NCI-H510A treated with DMSO at 0.1 percent for 48 hours (cell line): ENCODE measurements at regions not wholly inside any gene's neighbourhood (a gene's known extent, or its start where the extent isn't known, plus 50 kb on each side); places are given as distances from the start of the nearest gene placed in this dataset.
"Not testable (repeated sequence)": the region's sequence is repeated elsewhere in the genome, so short reads cannot be mapped to it uniquely, and the experiment has no call there.

Source experiments
- DNase-seq: peaks from one replicate; lab custom pipeline; 2025; lab: John Stamatoyannopoulos, UW

DNA sequence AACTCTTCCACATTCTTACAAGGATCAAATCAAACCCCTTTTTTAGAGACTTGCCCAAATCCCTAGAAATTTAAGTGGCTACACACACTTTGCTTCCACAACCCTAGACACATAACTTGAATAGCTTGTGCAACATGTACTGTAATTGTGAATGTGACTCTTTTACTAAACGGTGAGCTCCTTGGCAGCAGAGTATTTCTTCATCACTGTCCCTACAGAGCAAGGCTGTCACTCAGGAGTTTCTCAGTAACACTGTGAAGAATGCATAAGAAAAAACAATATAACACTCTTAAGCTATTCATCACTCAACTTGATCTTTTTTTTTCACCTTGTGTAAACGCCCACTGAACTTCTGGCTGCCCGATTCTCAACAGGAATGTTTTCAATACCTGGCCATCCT is 53.8 kb upstream of the ADAMTS18 start:
- no peak for DNase-seq

DNA sequence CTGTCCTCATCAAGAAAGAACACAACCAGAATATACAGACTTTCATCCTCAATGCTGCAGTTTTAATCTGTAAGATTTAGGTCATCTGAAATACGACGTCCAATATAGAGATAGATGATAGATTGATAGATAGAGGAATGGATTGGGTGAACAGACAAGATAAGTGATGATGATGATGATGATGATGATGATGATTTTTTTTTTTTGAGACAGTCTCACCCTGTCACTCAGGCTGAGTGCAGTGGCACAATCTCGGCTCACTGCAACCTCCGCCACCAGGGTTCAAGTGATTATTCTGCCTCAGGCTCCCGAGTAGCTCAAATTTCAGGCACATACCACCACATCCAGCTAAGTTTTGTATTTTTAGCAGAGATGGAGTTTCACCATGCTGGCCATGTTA is 56.3 kb upstream of the ADAMTS18 start:
- no peak for DNase-seq

DNA sequence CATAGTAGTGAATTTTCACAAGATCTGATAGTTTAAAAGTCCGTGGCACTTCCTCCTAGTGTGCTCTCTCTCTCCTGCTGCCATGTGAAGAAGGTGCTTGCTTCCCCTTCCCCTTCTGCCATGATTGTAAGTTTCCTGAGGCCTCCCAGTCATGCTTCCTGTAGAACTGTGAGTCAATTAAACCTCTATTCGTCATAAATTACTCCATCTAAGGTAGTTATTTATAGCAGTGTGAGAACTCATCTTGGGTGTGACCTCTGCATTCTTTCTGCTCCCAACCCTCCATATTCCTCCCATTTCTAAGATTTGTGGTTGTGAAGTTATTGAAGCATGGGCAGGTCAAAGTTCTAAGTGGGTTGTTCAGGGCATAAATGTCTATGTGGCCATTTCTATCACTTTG is 62.1 kb upstream of the ADAMTS18 start:
- no peak for DNase-seq

DNA sequence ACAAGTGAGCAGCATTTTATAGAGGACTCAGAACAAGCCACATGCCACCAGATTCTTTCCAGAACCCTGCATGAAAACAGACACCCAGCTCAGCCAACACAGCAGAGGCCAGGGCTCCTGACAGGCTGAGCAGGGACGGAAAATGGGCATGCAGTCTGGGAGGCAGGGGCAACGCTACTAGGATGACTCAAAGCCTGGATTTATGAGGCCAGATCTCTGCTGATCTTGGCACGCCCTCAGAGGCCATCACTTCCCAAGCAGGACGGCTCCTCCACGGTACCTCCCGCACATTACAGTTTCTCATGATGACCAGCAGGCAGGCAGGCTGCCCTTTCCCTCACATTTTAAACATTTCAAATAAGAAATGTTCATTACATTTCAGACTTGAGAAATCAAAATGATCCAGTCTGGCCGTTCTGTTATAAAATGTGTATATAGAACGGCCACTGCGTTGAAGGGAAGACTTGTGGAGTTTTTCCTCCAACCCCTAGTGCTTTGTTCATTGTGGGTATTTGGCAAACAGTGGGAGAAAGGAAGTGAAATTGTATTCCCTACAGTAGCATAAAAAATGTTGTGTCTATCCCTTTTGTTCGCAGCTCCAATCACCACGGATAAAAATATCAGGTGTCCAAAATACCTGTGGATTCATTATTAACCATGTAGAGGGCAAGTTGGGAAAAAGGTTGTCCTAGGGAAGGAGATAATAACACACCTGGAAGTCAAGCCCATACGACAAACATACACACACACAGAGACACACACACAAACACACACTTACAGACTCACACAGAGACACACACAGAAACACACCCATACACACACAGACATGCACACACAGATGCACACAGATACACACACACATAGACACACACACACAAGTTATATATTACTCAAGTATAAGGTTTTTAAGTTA is 64.8 kb upstream of the ADAMTS18 start:
- no peak for DNase-seq

DNA sequence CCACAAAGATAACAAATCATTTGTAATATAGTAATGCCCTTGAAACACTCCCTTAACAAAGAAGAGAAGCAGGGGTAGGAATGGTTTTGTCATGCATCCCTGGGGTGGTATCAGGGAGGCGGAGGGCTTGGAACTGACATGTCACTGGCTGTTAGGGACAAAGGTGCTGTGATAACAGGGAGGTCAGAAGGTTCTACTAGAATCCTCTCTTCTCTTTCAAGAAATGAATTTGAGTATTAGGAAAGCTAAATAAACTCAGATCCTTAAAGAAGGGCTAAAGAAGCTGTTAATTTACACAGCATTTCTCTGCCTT is 65.4 kb upstream of the ADAMTS18 start:
- no peak for DNase-seq

GRCh38 chr16:77500934-77501664 is 66.3 kb upstream of the ADAMTS18 start:
- DNase-seq, result no peak

DNA sequence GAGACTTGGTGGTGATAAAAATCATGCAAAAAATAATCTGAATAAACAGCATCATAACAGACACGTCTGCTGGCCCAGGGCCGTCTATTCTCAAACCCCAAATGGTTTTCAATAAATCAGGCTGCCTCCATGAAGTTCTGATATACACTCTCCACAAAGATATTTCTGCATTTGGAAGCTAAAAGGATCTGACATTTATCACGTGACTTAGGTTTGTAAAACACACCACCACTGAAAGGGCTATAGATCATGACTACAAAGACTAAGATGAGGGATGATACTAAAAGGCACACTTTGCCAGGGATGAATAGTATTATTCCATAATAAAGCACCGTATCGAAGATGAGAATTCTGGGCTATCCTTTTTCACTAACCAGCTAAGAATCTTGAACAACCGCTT is 67.6 kb upstream of the ADAMTS18 start:
- DNase-seq, result no peak

- DNase-seq, result not testable (repeated sequence)
These were observed 71.7 kb upstream of the ADAMTS18 start for GRCh38 chr16:77506492-77506891.

DNA sequence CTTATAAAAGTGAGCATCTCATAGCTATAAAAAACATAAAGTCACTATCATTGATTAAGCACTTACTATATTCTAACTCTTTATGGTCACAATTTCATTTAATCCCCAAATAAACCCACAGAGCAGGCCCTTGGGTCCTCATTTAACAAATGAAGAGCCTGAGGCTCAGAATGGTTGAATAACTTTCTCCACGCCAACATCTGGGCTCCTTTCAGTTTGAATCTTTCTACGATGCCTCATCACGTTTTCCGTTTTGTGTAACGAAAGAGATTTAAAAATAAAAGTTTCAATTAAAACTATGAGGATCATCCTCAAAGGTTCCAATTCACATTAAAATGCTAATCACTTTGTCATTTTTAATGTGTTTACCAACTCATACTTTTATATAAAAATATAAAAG is 74.2 kb upstream of the ADAMTS18 start:
- DNase-seq, result no peak

- DNase-seq, result no peak
These were observed 75.0 kb upstream of the ADAMTS18 start for GRCh38 chr16:77509796-77510195.

DNA sequence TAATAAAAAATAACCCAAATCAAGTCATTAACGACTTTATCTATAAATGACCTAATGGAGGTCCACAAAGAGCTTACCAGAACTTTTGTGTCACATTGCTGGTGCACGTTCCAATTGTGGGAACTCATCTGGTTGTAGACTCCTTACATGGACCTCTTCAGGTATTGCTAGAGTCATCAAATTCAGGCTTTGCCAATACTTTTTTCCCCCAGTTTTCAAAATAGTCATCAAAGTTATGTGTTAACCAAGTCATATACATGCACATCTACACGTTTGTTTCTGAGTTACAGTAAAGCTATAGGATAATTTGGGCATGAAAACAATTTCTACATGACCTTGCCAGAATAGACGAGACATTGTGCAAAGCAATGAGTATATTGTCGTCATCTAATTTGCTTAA is 76.2 kb upstream of the ADAMTS18 start:
- no peak for DNase-seq

- DNase-seq, result no peak
These were observed 79.8 kb upstream of the ADAMTS18 start for GRCh38 chr16:77514500-77515220.

DNA sequence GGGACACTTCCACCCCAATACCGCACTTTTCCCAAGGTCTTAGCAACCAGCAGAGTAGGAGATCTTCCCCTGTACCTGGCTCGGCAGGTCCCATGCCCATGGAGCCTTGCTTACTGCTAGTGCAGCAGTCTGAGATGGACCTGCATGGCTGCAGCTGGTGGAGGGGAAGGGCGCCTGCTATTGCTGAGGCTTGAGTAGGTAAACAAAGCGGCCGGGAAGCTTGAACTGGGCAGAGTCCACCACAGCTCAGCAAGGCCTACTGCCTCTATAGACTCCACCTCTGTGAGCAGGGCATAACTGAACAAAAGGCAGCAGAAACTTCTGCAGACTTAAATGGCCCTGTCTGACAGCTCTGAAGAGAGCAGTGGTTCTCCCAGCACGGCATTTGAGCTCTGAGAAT is 90.4 kb upstream of the ADAMTS18 start:
- not testable (repeated sequence) for DNase-seq

GRCh38 chr16:77531752-77532151 is 96.9 kb upstream of the ADAMTS18 start:
- DNase-seq, result no peak

DNA sequence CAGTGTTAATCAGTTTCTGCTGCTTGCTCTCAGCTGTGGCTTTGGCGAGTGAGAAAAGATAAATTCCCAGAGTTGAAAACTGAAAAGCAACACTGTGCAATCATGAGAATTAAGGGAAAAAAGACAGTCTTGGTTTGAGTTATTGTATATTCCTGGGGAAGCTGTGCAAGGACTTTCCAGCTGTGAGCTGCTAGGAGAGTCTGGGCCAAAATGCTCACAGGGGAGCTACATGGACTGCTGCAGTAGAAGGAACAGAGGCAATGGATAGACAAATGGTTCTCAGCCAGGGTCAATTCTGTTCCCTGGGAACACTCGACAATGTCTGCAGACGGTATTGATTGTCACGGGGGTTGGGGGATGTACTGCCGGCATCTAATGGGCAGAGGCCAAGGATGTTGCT is 102.0 kb upstream of the ADAMTS18 start:
- no peak for DNase-seq

DNA sequence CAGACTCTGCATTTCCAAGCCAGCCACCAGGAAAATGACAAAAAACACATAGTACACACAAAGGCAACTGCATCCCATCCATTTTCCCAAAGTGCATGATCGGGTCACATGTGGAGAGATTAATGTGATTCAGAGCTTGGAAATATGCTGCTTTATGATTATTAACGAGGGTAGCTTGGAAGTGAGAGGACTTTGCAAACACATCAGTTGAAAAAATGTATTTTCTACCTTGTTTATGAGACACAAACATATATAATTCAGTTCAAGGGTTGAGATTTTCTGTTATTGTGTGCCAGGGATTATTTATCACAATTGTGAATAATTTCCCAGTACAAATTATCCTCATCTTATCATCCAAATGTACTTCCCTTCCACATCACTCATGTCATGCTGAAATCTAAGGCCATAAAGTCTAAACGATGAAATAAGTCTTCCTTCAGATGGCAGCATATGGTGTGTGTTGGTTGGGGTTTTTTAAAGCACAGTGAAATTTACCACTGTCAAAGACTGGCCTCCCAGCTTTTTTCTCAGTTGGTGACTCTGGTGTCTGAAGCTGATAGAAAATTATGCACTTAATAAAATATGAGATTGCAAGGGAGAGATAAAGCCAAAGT is 104.7 kb upstream of the ADAMTS18 start:
- no peak for DNase-seq

DNA sequence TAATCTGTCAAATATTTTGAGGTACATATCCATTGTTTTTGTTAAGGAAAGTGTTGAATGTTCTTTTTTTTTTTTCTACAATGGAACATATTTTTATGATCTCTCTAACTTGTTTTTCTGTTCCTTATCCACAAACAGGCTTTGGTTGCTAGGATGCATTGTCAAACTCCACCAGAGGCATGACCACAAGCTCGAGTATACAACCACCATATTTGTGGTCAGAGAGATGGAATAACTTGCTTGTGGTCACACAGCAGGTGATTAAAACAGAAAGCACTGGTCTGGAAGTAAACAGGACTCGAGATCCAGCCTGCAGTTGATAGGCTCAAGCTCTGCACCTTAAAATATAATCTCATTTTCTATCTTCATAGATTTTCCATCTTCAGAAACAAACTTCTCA is 105.8 kb upstream of the ADAMTS18 start:
- DNase-seq, result no peak

- no peak for DNase-seq
These were observed 106.3 kb upstream of the ADAMTS18 start for GRCh38 chr16:77541165-77541564.

DNA sequence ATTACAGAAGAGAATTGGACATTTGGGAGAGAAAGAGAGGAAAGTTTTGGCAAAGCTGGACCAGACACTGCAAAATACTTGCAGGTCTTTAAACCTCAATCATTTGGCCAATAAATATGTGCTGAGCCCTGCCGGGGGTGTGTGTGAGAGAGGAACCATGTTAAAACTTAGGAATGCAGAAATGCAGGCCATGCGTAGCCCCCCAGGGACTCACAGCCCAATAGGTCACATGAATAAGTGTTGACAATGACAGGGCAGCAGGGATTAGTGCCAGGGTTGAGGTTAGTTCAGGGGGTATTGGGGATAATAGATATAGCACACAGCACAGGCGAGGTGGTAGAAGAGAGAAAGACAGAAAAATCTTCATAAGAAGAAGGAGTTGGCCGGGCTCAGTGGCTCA is 113.3 kb upstream of the ADAMTS18 start:
- no peak for DNase-seq

GRCh38 chr16:77548766-77549165 is 113.9 kb upstream of the ADAMTS18 start:
- no peak for DNase-seq

DNA sequence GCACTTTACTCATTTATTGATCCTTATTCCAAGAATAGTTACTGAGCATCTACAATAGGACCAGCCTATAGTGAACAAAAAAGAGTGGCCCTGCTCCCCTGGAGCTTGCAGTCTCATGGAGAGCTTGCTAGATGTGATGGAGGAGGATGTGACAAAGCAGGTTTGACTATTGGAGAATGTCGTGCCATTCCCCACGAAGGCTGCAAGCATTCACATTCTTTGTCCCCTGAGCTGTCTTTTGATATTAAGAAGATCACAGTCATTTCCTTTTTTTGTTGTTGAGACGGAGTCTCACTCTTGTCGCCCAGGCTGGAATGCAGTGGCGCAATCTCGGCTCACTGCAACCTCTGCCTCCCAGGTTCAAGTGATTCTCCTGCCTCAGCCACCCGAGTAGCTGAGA is 115.0 kb upstream of the ADAMTS18 start:
- no peak for DNase-seq

GRCh38 chr16:77551357-77551756 is 116.5 kb upstream of the ADAMTS18 start:
- DNase-seq, result no peak
